NOMO-1 (cell line): ENCODE measurements at regions not wholly inside any gene's neighbourhood (a gene's known extent, or its start where the extent isn't known, plus 50 kb on each side); places are given as distances from the start of the nearest gene placed in this dataset.

Experiments used
- DNase-seq, 2 experiments: peaks; one replicate each; lab custom pipeline; 2025; ENCODE audit not compliant: unreplicated experiment in 2 of 2; lab: John Stamatoyannopoulos, UW

DNA sequence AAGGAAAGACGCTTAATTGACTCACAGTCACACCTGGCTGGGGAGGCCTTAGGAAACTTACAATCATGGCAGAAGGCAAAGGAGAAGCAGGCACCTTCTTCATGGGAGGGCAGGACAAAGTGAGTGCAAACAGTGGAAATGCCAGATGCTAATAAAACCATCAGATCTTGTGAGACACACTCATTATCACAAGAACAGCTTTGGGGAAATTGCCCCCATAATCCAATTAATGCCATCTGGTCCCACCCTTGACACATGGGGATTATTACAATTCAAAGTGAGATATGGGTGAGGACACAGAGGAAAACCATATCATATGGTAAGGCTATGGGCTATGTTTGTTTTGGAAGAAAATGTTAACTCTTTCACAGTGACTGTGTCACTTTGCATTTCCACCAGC, 1272.5 kb upstream of the CELF2 start:
- DNase-seq: no peak

DNA sequence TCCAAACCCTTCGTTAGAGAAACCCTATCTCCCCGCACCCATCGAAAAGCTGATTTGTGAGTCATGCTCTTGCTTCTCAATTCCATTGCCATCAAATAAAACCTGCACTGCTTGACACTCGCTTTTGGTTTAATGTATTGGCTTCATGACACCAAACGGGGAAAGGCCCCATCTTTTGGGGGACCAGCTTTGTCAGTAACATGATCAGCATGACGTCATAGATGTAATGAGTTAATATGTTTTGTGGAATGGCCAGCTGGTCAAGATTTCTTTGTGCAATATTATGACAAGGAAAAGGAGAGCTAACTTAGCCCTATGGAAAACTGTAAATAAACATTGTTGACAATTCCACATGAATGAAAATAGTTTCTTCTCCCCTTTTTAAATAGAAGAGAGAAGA, 1260.5 kb upstream of the CELF2 start:
- DNase-seq: no peak

DNA sequence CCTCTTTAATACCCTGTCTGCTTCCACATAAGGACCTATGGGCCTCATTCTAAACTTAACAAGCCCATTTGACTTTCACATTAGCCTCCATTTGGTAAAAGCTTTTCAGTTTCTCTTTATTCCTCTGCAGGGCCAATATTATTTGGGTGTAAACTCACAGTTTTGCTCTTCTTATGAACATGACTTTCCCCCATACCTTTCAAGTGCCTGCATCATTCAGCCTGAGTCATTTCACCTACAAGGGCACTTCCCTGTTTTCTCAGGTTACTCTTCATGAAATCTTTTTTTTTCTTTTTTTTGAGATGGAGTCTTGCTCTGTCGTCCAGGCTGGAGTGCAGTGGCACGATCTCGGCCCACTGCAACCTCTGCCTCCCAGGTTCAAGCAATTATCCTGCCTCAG, 1258.1 kb upstream of the CELF2 start:
- no peak for DNase-seq

DNA sequence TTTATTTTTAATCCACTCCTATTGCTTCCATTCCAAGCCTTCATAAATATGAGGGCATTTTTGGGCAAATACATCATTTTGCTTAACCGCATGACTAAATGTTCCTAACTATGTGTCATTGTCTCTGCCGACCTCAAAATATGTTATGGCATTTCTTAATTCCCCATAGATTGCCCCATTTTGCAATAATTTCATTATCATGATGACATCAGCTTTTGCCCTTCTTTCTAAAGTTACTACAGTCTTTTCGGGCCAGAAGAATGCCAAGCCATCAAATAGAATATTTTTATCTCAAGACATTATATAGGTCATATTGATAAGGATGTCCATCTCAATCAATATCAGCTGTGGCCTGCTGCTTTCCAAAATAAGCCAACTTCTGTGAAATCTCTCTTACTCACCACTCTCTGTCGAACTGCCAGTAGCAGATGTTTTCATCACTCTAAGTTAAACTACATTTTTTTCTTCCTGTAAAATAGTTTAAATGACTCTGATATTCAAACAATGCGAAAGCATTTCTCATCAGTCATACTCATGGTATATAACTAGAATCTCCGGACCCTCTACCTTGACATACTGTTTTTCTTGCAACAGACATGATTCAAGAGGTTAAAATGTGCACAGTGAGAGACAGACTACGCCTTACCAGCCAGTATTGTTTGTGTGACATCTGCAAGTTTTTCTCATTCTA, 1254.6 kb upstream of the CELF2 start:
- DNase-seq: peak; percentile 53 to 74

DNA sequence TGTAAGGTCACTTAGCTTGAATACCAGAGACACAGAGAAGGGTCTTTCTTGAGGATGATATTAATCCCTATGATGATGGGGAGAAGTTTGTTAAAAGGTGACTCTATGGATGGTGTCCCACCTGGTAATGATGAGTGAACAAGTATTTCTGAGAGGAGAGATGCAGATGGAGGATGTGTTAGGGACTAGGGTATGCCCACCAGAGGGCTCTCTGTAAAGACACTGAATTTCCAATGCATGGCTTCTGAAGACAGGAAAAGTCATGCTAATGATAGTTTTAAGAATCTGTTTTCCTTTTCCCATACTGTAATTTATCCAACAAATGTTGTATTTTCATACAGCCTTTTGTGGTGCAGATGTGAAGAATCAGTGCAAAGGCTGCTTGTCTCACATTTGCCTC, 1250.9 kb upstream of the CELF2 start:
- no peak for DNase-seq

DNA sequence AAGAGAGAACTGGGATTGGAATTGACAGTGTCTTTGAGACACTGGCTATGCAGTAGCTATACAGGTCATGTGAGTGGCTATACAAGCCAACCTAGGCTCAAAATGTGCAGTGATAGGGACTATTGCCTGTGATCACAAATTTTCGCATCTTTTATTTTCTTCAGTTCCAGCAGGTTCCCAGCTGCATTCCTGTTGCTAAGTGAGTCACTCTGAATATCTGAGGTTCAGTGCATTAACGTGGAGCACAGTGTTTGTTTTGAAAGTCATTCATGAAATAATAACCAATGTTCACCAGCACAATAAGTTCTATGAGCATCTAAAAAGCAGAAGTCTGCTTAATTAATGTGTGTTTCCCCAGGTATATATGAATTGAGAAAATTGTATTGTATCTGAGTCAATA, 1236.0 kb upstream of the CELF2 start:
- DNase-seq: no peak

DNA sequence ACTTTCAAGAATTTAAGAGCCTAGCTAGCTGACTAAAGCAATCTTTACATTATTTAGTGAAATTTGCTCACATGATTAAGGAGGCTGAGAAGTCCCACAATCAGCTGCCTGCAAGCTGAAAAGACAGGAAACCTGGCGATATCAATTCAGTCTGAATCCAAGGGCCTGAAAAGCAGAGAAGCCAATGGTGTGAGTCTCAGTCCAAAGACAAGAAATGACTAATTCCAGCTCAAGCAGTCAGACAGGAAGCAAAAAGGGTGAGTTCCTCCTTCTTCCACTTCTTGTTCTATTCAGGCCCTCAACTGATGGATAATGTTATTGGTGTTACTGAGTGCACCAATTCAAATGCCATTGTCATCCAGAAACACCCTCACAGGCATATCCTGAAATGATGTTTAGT, 1231.6 kb upstream of the CELF2 start:
- DNase-seq: peak in 1 of 2 experiments; percentile 24

DNA sequence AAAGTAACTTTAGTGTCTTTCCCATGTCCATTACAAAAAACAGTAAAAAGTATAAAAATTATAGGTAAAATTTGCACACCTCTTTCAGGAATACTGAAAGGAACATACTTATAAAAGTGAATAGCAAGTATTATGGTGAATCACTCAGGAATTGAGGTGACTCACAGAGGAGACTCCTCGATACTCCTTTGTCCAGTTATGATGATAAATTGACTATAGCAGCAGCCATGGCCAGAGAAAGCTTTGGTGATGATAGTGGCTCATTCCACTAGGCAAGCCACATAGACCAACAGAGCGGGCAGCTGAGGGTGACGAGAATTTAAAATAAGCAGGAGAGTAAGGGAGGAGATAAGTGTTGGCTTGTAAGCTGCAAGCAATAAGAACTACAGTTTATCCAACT, 1231.1 kb upstream of the CELF2 start:
- no peak for DNase-seq

DNA sequence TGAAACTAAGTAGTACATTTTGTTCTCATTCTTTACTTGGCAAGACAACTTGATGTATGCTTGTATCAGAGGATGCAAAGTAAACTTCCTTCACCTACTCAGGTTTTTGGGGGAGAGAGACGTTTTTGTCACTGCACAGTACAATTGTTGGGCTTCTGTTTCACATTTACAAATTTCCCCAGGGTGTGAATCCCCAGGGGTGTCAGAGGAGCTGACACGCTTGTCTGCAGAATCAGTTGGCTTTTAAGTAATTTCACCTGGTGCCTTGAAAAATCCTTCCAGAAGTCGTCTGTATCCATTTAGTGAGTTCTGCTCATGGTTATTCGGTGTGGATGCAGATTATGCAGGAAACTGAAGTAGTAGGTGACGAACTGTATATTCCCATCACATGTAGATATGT, 1227.7 kb upstream of the CELF2 start:
- no peak for DNase-seq

DNA sequence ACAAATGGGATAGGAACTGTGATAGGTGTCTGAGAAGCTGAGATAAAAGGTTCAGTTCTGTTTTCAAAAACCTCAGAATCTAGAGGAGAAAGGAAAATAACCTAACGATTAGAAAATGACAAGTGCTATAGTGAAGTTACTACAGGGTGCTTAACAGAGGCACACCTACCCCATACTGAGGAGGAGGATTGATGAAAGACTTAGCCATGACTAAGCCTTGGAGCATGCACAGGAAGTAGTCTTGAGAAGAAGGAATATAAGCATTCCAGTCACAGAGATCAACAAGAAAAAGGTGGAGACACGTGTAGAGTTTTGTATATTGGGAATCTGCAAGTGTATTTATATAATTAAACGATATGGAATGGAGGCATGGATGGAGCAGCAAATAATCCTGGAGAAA, 1225.5 kb upstream of the CELF2 start:
- DNase-seq: no peak

DNA sequence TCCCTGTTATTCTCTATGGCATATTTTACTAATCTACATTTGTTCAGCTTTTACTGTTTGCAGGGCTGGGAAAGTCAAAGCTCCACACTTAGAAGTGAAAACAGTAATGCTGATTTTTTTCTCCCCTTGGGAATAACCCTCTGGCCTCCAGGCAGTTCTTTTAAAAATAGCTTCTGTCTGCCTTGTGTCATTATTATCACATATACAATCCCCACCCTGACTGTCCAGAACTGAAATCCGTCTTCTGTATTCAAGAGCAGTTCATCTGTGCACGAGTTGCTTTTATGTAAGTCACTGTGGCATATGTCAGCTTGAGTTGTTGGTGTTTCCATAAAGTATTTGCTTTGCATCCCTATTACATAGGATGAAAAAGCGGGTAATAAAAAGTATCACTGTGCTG, 1221.1 kb upstream of the CELF2 start:
- DNase-seq: no peak

DNA sequence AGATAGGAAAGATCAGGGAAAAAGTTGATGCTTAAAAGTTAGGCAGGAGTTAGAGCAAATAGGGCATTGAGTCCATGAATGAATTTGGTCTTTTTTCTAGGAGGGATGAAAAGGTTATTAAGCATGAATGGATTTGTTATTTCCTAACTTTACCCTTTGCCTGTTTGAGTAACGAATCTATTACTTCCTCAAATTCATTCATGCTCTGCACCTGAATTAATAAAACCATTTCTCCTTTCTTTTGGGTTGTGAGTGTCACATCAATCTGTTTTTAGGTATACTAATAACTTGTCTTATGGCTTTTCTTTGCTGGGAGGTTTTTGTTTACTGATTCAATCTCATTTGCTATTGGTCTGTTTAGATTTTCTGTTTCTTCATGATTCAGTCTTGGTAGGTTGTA, 1217.7 kb upstream of the CELF2 start:
- DNase-seq: peak; percentile 23 to 44

DNA sequence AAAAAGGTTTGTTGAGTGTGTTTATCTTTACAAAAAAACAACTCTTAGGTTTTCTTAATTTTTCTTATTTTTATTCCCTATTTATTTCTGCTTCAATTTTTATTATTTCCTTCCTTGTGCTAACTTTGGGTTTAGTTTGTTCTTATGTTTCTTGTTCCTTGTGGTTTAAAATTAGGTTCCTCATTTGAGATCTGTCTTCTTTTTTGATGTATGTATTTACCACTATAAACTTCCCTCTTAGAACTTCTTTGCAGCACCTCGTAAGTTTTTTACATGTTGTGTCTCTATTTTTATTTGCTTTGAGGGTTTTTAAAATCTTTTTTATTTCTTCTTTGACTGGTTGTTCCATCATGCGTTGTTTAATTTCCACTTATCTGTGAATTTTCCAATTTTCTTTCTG, 1217.1 kb upstream of the CELF2 start:
- peak; percentile 25 to 88 for DNase-seq

DNA sequence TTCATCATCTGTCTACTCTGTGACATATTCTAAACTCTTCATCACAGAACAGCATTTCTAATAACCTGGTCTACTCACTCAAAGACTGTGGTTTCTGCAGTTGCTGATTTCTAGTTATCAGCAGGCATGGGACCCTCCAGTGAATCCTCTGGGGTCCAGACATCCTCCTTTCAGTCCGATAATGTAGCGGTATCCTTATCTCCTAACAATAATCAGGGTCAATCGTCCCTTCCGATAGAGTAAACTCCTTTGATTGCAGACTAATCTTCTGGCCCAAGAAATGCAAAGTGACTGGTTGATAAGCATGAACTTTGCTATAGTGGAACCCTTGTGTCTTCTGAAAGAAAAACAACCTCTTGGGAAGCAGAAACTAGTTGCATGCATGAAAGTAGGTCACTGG, 1209.8 kb upstream of the CELF2 start:
- DNase-seq: no peak

DNA sequence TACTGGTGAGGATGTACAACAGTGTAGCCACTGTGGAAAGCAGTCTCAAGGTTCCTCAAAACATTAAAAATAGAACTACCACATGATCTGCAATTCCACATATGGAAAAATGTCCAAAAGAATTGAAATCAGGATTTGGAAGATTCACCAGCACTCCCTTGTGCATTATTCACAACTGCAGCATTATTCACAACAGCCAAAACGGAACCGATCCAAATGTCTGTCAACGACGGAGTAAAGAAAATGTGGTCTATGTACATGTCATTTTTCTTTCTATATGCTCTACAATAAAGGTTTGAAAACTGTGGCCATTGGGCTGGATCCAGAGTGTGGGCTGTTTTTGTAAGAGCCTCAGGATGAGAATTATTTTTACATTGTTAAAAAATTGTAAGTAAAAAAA, 1206.1 kb upstream of the CELF2 start:
- DNase-seq: no peak

DNA sequence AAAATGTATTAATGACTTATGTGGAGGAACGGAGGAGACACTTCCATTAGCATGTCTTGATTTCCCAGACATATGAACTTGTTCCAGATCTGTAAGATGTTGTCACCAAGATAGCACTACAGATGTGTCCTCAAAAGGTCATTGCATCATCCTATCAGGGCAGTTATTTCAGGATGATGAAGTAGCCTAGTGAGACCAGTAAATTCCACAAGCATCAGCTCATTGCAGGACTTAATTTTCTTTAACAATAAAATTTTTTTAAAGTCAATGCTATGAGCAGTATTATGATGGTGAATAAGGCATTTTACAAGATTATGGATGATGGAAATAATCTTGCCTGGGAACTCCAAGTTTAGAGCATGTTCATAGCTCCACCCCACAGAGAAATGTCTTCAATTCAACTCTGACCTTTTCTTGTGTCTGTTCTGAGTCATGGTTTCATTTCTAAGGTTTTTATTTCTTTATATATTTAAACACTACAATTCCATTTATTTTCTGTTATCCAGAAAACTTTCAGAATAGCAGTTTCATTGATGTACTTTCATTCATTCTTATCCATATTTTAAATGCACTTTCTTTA, 1203.3 kb upstream of the CELF2 start:
- no peak for DNase-seq

DNA sequence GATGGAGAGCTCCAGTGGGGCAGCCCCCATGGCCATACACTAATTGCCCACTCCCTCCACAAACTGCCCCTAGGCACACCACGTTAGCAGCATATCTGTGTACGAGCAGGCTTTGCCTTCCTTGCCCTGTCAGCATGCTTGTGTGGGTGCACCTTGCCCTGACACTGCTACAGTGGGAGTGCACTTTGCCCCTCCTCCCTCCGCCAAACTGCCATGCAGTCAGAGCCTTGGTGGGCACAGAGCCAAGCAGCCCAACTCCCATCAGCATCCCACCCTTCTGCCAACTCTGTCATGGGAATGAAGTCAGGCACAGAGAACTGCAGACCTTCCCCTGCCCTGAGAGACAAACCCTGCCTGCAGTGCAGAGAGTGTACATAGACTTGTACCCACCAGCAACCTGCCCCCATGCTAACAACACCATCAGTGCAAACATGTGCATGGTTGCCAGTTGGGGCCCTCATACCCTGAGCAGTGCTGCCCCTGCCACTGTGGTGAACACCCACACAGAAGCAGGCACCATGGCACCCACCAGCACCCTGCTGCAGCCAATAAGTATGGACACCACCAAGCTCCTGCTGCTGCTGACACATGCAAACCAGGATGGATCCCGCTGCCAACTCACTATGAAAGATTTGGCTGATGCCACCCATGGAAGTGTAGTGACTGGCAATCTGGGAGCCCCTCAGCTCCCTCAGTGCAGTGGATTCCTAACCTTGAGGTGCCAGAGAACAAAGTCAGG, 1197.7 kb upstream of the CELF2 start:
- DNase-seq: no peak

DNA sequence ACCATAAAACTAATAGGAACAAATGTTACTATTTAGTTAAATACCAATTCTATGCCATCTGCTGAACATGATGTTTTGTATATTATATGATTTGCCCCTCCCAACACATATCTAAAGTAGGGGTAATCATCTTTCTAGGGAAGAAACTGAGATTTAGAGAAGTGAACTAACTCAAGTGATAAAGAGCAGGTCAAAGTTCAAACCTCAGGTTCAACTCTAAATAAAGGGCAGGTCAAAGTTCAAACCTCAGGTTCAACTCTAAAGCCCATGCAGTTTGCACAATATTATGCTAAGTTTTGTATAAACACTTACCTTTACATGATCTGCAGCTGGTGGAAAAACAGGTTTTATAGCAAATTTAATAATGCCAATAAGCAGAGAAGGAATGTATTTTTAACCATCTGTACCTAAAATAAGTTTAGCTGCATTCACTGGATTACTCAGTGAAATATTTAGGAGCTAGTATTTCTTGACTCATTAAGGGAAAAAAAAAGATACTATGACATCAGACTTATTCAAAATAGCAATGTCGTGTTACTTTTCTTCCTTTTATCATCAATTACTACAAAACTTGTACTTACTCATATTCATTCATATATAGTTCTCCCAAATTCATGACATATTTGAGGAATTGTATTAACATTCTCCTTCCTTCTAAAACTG, 1194.3 kb upstream of the CELF2 start:
- DNase-seq: peak in 1 of 2 experiments; percentile 53

DNA sequence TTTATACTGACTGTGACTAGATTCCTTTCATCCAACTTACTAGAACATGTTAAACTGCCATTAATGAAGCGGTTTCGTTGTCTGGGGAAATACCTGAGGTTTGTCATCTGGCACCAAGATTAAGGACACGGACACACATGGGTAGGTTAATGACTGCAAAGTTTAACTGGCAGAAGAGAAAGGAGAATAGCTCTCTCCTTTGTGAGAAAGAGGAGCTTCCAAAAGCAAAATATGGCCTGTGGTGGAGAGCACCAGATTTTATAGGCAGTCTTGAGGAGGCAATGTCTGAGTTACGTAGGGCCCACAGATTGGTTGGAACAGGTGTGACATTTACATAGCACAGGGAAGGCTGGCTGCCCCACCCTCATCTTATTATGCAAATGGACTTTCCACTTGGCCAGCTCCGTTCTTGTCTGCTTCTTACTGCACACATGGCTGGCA, 1193.0 kb upstream of the CELF2 start:
- no peak for DNase-seq

DNA sequence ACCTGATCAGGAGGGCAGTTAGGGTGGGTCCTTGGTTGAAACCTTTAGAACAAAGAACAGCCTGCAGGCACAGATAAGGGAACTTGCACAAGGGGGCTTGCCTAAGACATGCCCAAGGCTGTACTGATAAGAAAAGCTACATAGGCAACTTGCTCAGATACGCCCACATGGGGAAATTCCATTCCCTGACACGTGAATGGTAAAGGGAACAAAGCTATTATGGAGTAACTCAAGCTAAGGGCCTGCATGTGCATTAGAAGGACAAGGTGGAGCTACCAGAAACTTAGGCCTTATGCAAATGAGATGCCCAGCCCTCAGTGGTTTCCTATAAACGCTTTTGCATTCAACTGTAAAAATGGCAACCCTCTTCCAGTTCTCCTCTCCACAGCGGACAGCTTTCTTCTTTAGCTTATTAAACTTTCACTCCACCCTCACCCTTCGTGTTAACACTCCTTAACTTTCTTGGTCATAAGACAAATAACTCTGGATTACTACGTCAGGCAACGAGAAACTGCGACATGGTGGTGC, 1192.1 kb upstream of the CELF2 start:
- DNase-seq: peak; percentile 68

DNA sequence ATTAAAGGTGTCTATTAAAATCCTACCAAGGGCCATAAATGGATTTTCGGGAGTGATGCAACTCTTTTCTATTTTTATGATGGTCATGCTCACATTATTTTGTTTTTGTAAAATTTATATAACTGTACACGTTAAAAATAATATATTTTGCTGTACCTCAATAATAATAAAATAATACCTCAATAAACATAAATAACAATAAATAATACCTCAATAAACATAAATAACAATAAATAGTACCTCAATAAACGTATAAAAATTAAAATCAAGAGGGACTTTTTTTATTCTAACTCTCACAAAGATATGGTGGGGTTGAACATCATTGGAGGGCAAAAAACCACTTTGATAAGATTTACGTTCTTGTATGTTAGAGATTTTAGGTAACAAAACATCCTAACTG, 1189.6 kb upstream of the CELF2 start:
- no peak for DNase-seq
